ENCODE measurements at regions not wholly inside any gene's neighbourhood (a gene's known extent, or its start where the extent isn't known, plus 50 kb on each side); places are given as distances from the start of the nearest gene placed in this dataset.

DNA sequence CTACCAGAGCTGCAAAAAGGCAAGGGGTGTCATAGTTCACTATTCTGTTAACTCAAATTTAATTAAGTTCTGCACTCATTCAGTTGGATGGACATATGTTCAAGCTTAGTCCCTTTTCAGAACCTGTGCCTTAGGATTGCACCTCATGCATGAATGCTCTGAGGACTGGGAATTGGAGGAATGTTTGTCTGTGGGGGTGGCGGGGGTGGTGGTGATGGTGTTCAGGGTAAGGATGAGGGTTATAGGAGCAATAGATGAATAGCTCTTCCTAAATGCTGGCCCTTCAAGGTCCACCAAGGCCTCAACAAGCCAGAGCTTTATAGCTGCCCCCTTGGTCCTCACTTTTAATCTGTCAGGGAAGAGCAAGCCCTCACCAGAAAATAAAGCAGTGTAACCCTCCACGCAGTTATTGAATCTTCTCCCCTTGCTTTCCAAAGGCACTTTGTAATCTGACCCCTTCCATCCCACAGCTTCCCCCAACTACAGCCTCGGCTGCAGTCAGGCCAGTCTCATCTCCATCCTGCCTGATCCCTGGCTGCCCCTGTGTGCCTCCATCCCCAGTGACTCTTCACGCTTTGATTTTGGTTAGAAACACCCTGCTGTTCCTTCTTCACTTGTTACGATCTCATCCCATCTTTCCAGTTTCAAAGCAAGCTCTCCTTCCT is 221.6 kb upstream of the LMCD1 start:
- no peaks in the 10 kb centered on the region for H3K4me1 ChIP-seq (ENCODE audit: control insufficient read depth in 4 of 4, insufficient read depth in 4 of 4, low read length in 3 of 4)
- H3K4me3 ChIP-seq (ENCODE audit: low read depth in 1 of 3, low read length in 3 of 3): no peak overlapping the region
- no peak for DNase-seq (ENCODE audit: low spot score)
- TF ChIP-seq HNF4G (IDR thresholded peaks at IDR 0.05): no peak
- TF ChIP-seq GABPA (IDR thresholded peaks at IDR 0.05 in 1 of 2, conservative IDR thresholded peaks at IDR 0.05 in 1 of 2): no peak
- TF ChIP-seq, protein P1, sequence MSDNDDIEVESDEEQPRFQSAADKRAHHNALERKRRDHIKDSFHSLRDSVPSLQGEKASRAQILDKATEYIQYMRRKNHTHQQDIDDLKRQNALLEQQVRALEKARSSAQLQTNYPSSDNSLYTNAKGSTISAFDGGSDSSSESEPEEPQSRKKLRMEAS (IDR thresholded peaks at IDR 0.05): no peak
- TF ChIP-seq, protein P2, sequence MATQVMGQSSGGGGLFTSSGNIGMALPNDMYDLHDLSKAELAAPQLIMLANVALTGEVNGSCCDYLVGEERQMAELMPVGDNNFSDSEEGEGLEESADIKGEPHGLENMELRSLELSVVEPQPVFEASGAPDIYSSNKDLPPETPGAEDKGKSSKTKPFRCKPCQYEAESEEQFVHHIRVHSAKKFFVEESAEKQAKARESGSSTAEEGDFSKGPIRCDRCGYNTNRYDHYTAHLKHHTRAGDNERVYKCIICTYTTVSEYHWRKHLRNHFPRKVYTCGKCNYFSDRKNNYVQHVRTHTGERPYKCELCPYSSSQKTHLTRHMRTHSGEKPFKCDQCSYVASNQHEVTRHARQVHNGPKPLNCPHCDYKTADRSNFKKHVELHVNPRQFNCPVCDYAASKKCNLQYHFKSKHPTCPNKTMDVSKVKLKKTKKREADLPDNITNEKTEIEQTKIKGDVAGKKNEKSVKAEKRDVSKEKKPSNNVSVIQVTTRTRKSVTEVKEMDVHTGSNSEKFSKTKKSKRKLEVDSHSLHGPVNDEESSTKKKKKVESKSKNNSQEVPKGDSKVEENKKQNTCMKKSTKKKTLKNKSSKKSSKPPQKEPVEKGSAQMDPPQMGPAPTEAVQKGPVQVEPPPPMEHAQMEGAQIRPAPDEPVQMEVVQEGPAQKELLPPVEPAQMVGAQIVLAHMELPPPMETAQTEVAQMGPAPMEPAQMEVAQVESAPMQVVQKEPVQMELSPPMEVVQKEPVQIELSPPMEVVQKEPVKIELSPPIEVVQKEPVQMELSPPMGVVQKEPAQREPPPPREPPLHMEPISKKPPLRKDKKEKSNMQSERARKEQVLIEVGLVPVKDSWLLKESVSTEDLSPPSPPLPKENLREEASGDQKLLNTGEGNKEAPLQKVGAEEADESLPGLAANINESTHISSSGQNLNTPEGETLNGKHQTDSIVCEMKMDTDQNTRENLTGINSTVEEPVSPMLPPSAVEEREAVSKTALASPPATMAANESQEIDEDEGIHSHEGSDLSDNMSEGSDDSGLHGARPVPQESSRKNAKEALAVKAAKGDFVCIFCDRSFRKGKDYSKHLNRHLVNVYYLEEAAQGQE (IDR thresholded peaks at IDR 0.05): no peak
- TF ChIP-seq, protein P3, sequence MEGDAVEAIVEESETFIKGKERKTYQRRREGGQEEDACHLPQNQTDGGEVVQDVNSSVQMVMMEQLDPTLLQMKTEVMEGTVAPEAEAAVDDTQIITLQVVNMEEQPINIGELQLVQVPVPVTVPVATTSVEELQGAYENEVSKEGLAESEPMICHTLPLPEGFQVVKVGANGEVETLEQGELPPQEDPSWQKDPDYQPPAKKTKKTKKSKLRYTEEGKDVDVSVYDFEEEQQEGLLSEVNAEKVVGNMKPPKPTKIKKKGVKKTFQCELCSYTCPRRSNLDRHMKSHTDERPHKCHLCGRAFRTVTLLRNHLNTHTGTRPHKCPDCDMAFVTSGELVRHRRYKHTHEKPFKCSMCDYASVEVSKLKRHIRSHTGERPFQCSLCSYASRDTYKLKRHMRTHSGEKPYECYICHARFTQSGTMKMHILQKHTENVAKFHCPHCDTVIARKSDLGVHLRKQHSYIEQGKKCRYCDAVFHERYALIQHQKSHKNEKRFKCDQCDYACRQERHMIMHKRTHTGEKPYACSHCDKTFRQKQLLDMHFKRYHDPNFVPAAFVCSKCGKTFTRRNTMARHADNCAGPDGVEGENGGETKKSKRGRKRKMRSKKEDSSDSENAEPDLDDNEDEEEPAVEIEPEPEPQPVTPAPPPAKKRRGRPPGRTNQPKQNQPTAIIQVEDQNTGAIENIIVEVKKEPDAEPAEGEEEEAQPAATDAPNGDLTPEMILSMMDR (IDR thresholded peaks at IDR 0.05; ENCODE audit: low read depth, low read length, missing input control): no peak
- no peak for TF ChIP-seq YY1 (IDR thresholded peaks at IDR 0.05)
- TF ChIP-seq TAF1 (conservative IDR thresholded peaks at IDR 0.05): no peak
- no peak for TF ChIP-seq RAD21 (IDR thresholded peaks at IDR 0.05)
- TF ChIP-seq JUND (IDR thresholded peaks at IDR 0.05): no peak
- TF ChIP-seq, protein P4, sequence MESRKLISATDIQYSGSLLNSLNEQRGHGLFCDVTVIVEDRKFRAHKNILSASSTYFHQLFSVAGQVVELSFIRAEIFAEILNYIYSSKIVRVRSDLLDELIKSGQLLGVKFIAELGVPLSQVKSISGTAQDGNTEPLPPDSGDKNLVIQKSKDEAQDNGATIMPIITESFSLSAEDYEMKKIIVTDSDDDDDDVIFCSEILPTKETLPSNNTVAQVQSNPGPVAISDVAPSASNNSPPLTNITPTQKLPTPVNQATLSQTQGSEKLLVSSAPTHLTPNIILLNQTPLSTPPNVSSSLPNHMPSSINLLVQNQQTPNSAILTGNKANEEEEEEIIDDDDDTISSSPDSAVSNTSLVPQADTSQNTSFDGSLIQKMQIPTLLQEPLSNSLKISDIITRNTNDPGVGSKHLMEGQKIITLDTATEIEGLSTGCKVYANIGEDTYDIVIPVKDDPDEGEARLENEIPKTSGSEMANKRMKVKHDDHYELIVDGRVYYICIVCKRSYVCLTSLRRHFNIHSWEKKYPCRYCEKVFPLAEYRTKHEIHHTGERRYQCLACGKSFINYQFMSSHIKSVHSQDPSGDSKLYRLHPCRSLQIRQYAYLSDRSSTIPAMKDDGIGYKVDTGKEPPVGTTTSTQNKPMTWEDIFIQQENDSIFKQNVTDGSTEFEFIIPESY (IDR thresholded peaks at IDR 0.05): no peak
- no peak for TF ChIP-seq FOXA1 (IDR thresholded peaks at IDR 0.05)
- TF ChIP-seq HNF4A (conservative IDR thresholded peaks at IDR 0.05): no peak
- no peak for TF ChIP-seq FOXA2 (IDR thresholded peaks at IDR 0.05)
- no peak for TF ChIP-seq RXRA (IDR thresholded peaks at IDR 0.05)
- TF ChIP-seq, protein P5, sequence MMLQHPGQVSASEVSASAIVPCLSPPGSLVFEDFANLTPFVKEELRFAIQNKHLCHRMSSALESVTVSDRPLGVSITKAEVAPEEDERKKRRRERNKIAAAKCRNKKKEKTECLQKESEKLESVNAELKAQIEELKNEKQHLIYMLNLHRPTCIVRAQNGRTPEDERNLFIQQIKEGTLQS (IDR thresholded peaks at IDR 0.05): no peak
- no peak for TF ChIP-seq SP1 (IDR thresholded peaks at IDR 0.05)
- TF ChIP-seq NR2F2 (IDR thresholded peaks at IDR 0.05): no peak
- no peak for TF ChIP-seq EGR1 (IDR thresholded peaks at IDR 0.05; ENCODE audit: low read depth in 2 of 2)
- no peaks in the 10 kb centered on the region for H3K27me3 ChIP-seq (ENCODE audit: control insufficient read depth in 4 of 4, insufficient read depth in 4 of 4, low read length in 3 of 4)
- H3K9ac ChIP-seq (ENCODE audit: low read depth in 1 of 2, low read length in 2 of 2): no peak overlapping the region
- no peaks in the 10 kb centered on the region for H3K36me3 ChIP-seq (ENCODE audit: control insufficient read depth in 4 of 4, insufficient read depth in 3 of 4, low read depth in 1 of 4, low read length in 3 of 4)
- no peak overlapping the region for H3K27ac ChIP-seq (ENCODE audit: low read depth in 1 of 2, low read length in 2 of 2)
- H3K9me3 ChIP-seq (ENCODE audit: control insufficient read depth in 4 of 4, low read length in 3 of 4): no peaks in the 10 kb centered on the region
- WGBS: 72% methylated on average over 5 of the region's 5 CpGs
